Parathyroid adenoma (tissue), 2 donors: ENCODE measurements at regions not wholly inside any gene's neighbourhood (a gene's known extent, or its start where the extent isn't known, plus 50 kb on each side); places are given as distances from the start of the nearest gene placed in this dataset.

Experiments used
- H2AFZ ChIP-seq: fragments of 300-600 bp; sonication (generic); one replicate; pipeline ENCODE4 v1.7.0; 2017; ENCODE audit warnings: antibody characterized with exemption, mild to moderate bottlenecking
- H3K27ac ChIP-seq: fragments of 300-600 bp; sonication (generic); one replicate; pipeline ENCODE4 v1.7.0; 2017
- H3K27me3 ChIP-seq: fragments of 300-600 bp; sonication (generic); one replicate; pipeline ENCODE4 v1.7.0; 2017; ENCODE audit warnings: low read length; ENCODE audit not compliant: control insufficient read depth, insufficient read depth
- H3K36me3 ChIP-seq: fragments of 300-600 bp; sonication (generic); one replicate; pipeline ENCODE4 v1.7.0; 2017; ENCODE audit warnings: low read length; ENCODE audit not compliant: control insufficient read depth, insufficient read depth
- H3K4me1 ChIP-seq: fragments of 300-600 bp; sonication (generic); one replicate; pipeline ENCODE4 v1.7.0; 2017; ENCODE audit warnings: control low read depth
- H3K4me2 ChIP-seq: fragments of 300-600 bp; sonication (generic); one replicate; pipeline ENCODE4 v1.7.0; 2017; ENCODE audit warnings: low read length
- H3K4me3 ChIP-seq: fragments of 300-600 bp; sonication (generic); one replicate; pipeline ENCODE4 v1.7.0; 2017; ENCODE audit warnings: low read depth, low read length
- H3K79me2 ChIP-seq: fragments of 300-600 bp; sonication (generic); one replicate; pipeline ENCODE4 v1.7.0; 2017; ENCODE audit warnings: control low read depth
- H3K9ac ChIP-seq: fragments of 300-600 bp; sonication (generic); one replicate; pipeline ENCODE4 v1.7.0; 2017; ENCODE audit warnings: mild to moderate bottlenecking
- H3K9me3 ChIP-seq: fragments of 300-600 bp; sonication (generic); one replicate; pipeline ENCODE4 v1.7.0; 2017; ENCODE audit warnings: low read length; ENCODE audit not compliant: control insufficient read depth
- CTCF ChIP-seq: fragments of 300-600 bp; sonication (generic); IDR thresholded peaks from one replicate; pipeline ENCODE4 v1.7.0; 2017; ENCODE audit warnings: antibody characterized with exemption, mild to moderate bottlenecking
- donor health status: primary hyperparathyroidism.

- Histone ChIP-seq H3K27ac (no peak overlapping the region), H2AFZ (no peak overlapping the region), H3K36me3 (no peaks in the 10 kb centered on the region), H3K79me2 (no peaks in the 10 kb centered on the region), H3K4me2 (no peak overlapping the region), H3K4me3 (no peak overlapping the region), H3K9ac (no peak overlapping the region), H3K9me3 (no peaks in the 10 kb centered on the region), H3K4me1 (no peaks in the 10 kb centered on the region), H3K27me3 (no peaks in the 10 kb centered on the region)
- no peak for TF ChIP-seq CTCF
Observed at GRCh38 chr12:62986844-62987243, 51.9 kb upstream of the PPM1H start.
